SK-N-SH (cell line): ENCODE measurements at regions not wholly inside any gene's neighbourhood (a gene's known extent, or its start where the extent isn't known, plus 50 kb on each side); places are given as distances from the start of the nearest gene placed in this dataset.

Experiments
- CHD2 ChIP-seq: fragments of 150-350 bp; IDR thresholded peaks from 2 replicates; pipeline ENCODE4 v1.6.1; 2018; ENCODE audit warnings: low read length; ENCODE audit not compliant: partially characterized antibody
- GABPA ChIP-seq: IDR thresholded peaks from 2 replicates; pipeline ENCODE4 v1.4.0; 2012; ENCODE audit warnings: low read depth, mild to moderate bottlenecking
- JUND ChIP-seq: IDR thresholded peaks from 2 replicates; pipeline ENCODE4 v1.4.0; 2012
- NFIC ChIP-seq: IDR thresholded peaks from 2 replicates; pipeline ENCODE4 v1.4.0; 2012; ENCODE audit warnings: borderline replicate concordance
- POLR2AphosphoS5 ChIP-seq: IDR thresholded peaks from 2 replicates; pipeline ENCODE4 v1.6.1; 2012; ENCODE audit warnings: low read depth, low read length
- RAD21 ChIP-seq: IDR thresholded peaks from 2 replicates; pipeline ENCODE4 v1.6.1; 2012; ENCODE audit warnings: mild to moderate bottlenecking, low read length
- REST ChIP-seq: IDR thresholded peaks from 2 replicates; pipeline ENCODE4 v1.6.1; 2012; ENCODE audit warnings: mild to moderate bottlenecking, low read depth, low read length, moderate library complexity
- RFX5 ChIP-seq: IDR thresholded peaks from 2 replicates; pipeline ENCODE4 v1.6.1; 2012; ENCODE audit warnings: mild to moderate bottlenecking, improper control_type of control experiment, low read length
- TF ChIP-seq, protein P1 (sequence below): fragments of 200-600 bp; sonication (generic); IDR thresholded peaks from 2 replicates; pipeline ENCODE4 v1.6.1; 2017; ENCODE audit warnings: antibody characterized with exemption, mild to moderate bottlenecking, moderate library complexity

- TF ChIP-seq, protein P1, sequence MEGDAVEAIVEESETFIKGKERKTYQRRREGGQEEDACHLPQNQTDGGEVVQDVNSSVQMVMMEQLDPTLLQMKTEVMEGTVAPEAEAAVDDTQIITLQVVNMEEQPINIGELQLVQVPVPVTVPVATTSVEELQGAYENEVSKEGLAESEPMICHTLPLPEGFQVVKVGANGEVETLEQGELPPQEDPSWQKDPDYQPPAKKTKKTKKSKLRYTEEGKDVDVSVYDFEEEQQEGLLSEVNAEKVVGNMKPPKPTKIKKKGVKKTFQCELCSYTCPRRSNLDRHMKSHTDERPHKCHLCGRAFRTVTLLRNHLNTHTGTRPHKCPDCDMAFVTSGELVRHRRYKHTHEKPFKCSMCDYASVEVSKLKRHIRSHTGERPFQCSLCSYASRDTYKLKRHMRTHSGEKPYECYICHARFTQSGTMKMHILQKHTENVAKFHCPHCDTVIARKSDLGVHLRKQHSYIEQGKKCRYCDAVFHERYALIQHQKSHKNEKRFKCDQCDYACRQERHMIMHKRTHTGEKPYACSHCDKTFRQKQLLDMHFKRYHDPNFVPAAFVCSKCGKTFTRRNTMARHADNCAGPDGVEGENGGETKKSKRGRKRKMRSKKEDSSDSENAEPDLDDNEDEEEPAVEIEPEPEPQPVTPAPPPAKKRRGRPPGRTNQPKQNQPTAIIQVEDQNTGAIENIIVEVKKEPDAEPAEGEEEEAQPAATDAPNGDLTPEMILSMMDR, result no peak
- TF ChIP-seq JUND (no peak), NFIC (no peak), RFX5 (no peak), RAD21 (no peak), REST (no peak), CHD2 (no peak), GABPA (no peak), POLR2AphosphoS5 (no peak)
Measured at GRCh38 chr16:63904182-63904581, 1217.7 kb downstream of the CDH11 start.
